ENCODE measurements at regions not wholly inside any gene's neighbourhood (a gene's known extent, or its start where the extent isn't known, plus 50 kb on each side); places are given as distances from the start of the nearest gene placed in this dataset.

DNA sequence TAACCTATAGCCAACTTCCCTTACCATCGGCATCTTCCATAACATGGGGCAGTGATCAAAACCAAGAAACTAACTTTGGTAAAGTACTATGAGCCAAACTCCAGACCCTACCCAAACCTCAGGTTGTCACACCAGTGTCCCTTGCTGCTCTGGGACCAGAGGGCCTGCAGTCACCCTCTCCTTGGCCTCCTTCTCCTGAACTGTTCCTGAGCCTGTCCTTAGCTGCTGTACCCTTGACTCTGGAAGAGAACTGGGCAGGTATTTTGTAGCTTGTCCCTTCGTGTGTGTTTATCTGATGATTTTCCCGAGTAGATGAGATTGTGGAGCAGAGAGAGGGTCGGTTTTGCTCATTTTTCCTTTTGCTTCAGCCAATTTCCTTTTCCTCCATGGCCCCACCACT lies 240.4 kb downstream of the SYK start:
- peaks cover 10% of the 10 kb centered on the region for H3K36me3 Mint-ChIP-seq (ENCODE audit: insufficient read depth, unreplicated experiment)
- intact Hi-C loops (cut with micrococcal nuclease; ENCODE audit: unreplicated experiment): no loop called here
- no peak overlapping the region for H3K4me3 Mint-ChIP-seq (ENCODE audit: low read depth, unreplicated experiment)
- no TSS peak for BruUV-seq (replicated peaks)
- TF ChIP-seq, protein P1, sequence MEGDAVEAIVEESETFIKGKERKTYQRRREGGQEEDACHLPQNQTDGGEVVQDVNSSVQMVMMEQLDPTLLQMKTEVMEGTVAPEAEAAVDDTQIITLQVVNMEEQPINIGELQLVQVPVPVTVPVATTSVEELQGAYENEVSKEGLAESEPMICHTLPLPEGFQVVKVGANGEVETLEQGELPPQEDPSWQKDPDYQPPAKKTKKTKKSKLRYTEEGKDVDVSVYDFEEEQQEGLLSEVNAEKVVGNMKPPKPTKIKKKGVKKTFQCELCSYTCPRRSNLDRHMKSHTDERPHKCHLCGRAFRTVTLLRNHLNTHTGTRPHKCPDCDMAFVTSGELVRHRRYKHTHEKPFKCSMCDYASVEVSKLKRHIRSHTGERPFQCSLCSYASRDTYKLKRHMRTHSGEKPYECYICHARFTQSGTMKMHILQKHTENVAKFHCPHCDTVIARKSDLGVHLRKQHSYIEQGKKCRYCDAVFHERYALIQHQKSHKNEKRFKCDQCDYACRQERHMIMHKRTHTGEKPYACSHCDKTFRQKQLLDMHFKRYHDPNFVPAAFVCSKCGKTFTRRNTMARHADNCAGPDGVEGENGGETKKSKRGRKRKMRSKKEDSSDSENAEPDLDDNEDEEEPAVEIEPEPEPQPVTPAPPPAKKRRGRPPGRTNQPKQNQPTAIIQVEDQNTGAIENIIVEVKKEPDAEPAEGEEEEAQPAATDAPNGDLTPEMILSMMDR (IDR thresholded peaks at IDR 0.05; ENCODE audit: unreplicated experiment): no peak
- H3K4me1 Mint-ChIP-seq (ENCODE audit: low read depth, unreplicated experiment): peaks cover 20% of the 10 kb centered on the region
- no peak for DNase-seq
- no peaks in the 10 kb centered on the region for H3K9me3 Mint-ChIP-seq (ENCODE audit: low read depth, unreplicated experiment)
- no peak overlapping the region for H3K27ac Mint-ChIP-seq (ENCODE audit: unreplicated experiment)
- CTCF ChIA-PET: no interaction called here
- H3K27me3 Mint-ChIP-seq (ENCODE audit: unreplicated experiment): peaks cover 8% of the 10 kb centered on the region

DNA sequence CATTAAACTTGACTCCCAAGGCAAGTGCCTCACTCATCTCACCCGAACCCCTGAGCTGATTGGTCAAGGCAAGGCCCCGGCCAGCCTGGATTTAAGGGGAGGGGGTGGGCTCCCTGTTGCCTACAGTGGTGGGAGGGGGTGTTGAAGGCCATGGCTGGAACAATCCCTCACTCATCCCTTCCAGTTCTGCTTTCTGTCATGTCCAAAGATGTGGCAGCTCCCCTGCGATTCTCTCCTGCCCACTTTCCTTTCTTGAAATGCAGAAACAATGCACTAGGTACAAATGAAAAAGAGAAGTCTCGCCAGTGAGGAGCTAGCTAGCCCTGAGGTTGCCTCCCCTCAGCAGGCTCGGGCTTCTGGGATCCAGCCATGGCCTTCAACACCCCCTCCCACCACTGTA lies 240.9 kb downstream of the SYK start:
- H3K27ac Mint-ChIP-seq (ENCODE audit: unreplicated experiment): no peak overlapping the region
- TF ChIP-seq, protein P1 (IDR thresholded peaks at IDR 0.05; ENCODE audit: unreplicated experiment): no peak
- H3K4me1 Mint-ChIP-seq (ENCODE audit: low read depth, unreplicated experiment): peaks cover 15% of the 10 kb centered on the region
- DNase-seq: no peak
- H3K27me3 Mint-ChIP-seq (ENCODE audit: unreplicated experiment): peaks cover 8% of the 10 kb centered on the region
- no peaks in the 10 kb centered on the region for H3K9me3 Mint-ChIP-seq (ENCODE audit: low read depth, unreplicated experiment)
- H3K4me3 Mint-ChIP-seq (ENCODE audit: low read depth, unreplicated experiment): no peak overlapping the region
- CTCF ChIA-PET: no interaction called here
- intact Hi-C loops (cut with micrococcal nuclease; ENCODE audit: unreplicated experiment): no loop called here
- no TSS peak for BruUV-seq (replicated peaks)
- H3K36me3 Mint-ChIP-seq (ENCODE audit: insufficient read depth, unreplicated experiment): peaks cover 6% of the 10 kb centered on the region

DNA sequence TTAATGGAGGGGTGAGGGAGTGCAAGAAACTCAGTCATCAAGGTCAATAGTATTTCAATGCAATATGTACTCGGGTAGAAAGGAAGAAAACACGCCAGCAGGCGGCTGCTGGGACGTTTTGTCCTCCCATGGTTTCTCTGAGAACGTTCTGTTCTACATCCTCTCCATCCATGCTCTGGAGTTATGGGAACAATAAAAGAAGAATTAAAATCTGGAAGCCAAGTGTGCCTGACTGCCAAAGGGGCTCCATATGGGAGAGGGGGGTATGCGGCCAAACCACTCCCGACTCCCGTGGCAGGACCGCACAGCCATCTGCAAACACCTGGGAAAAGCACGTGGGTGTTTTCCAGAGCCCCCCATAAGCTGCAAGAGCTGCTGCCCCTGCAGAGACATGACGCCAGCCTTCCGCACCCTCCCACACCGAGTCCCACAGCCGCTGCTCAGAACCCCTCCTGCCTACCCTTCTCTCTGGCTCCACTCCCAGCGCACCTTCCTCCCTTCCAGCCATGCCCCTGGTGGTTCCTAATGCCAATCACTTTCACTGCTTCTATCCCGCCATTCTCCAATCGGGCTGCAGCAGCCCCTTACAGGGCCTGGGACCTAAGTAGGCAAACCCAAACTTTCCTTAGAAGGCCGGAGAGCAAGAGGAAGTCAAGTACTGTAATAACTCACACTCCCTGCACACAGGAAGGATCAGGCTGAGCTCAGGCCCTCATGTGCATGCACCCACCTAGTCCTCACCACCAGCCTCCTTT lies 241.6 kb downstream of the SYK start:
- H3K4me1 Mint-ChIP-seq (ENCODE audit: low read depth, unreplicated experiment): peaks cover 8% of the 10 kb centered on the region
- no peak overlapping the region for H3K4me3 Mint-ChIP-seq (ENCODE audit: low read depth, unreplicated experiment)

DNA sequence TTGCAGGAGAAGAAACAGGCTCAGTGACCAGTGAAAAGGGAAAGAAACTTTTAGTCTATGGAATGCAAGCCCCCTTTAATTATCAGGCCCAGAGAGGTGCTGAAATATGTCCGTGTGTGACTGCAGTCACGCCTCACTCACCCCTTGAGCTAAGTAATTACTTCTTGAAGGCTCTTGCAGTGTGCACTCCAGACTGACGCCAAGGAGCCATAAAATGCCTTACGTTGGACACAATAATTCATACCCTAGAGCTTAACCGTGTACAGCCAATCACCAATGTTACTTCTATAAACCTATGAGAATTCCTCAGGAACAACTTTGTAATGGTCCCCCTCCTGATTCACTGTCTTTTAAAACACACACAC lies 242.2 kb downstream of the SYK start:
- Mint-ChIP-seq H3K36me3 (ENCODE audit: insufficient read depth, unreplicated experiment) (peaks cover 6% of the 10 kb centered on the region), H3K4me1 (ENCODE audit: low read depth, unreplicated experiment) (peaks cover 2% of the 10 kb centered on the region), H3K27me3 (ENCODE audit: unreplicated experiment) (peaks cover 8% of the 10 kb centered on the region), H3K27ac (ENCODE audit: unreplicated experiment) (no peak overlapping the region), H3K4me3 (ENCODE audit: low read depth, unreplicated experiment) (no peak overlapping the region), H3K9me3 (ENCODE audit: low read depth, unreplicated experiment) (no peaks in the 10 kb centered on the region)
- intact Hi-C loops (cut with micrococcal nuclease; ENCODE audit: unreplicated experiment): no loop called here
- DNase-seq: no peak
- TF ChIP-seq, protein P1 (IDR thresholded peaks at IDR 0.05; ENCODE audit: unreplicated experiment): no peak
- BruUV-seq (replicated peaks): no TSS peak
- CTCF ChIA-PET: interaction anchor here (0.6 kb wide), 1 partner anchor 44 kb away, joined by 6 read pairs; no protein-coding TSS in a partner anchor

More for the DNA sequence above, 241.6 kb downstream of the SYK start:
- no TSS peak for BruUV-seq (replicated peaks)
- Mint-ChIP-seq H3K9me3 (ENCODE audit: low read depth, unreplicated experiment) (no peaks in the 10 kb centered on the region), H3K27me3 (ENCODE audit: unreplicated experiment) (peaks cover 8% of the 10 kb centered on the region), H3K27ac (ENCODE audit: unreplicated experiment) (no peak overlapping the region), H3K36me3 (ENCODE audit: insufficient read depth, unreplicated experiment) (peaks cover 6% of the 10 kb centered on the region)
- no peak for DNase-seq
- intact Hi-C loops (cut with micrococcal nuclease; ENCODE audit: unreplicated experiment): no loop called here
- TF ChIP-seq, protein P1 (IDR thresholded peaks at IDR 0.05; ENCODE audit: unreplicated experiment): no peak
- CTCF ChIA-PET: interaction anchor here (0.6 kb wide), 1 partner anchor 45 kb away, joined by 6 read pairs; no protein-coding TSS in a partner anchor

All from Calu3 (cell line).